Panc1 (cell line): ENCODE measurements at regions not wholly inside any gene's neighbourhood (a gene's known extent, or its start where the extent isn't known, plus 50 kb on each side); places are given as distances from the start of the nearest gene placed in this dataset.
A peak's percentile ranks its signal among the peaks of the same experiment; 100 is the strongest.

Experiments used
- ATAC-seq: fragments of 200-7000 bp; cut with Tn5 transposase; 2 replicates; pipeline ENCODE4 v1.9.1; 2020; ENCODE audit warnings: mild to moderate bottlenecking, moderate library complexity
- BruUV-seq: library from RNA; stranded (reverse); fragments of 400-500 nt; replicated peaks from 2 replicates; lab custom pipeline; 2021; lab: Mats Ljungman, UMichigan
- CTCF ChIA-PET: fragments of 300-600 bp; sonication (Branson Sonifier 250); formaldehyde crosslinking; loops from one replicate; lab custom pipeline; 2022; ENCODE audit warnings: antibody characterized with exemption; lab: Charles Lee
- POLR2A ChIA-PET: fragments of 300-600 bp; sonication (Branson Sonifier 250); formaldehyde crosslinking; loops from one replicate; lab custom pipeline; 2022; ENCODE audit warnings: antibody characterized with exemption; lab: Charles Lee
- DNase-seq: peaks from one replicate; pipeline ENCODE4 v3.0.0-alpha.2; 2010; ENCODE audit warnings: low read depth, low spot score
- H3K27ac ChIP-seq: 2 replicates; pipeline ENCODE4 v1.5.1; 2011; ENCODE audit warnings: mild to moderate bottlenecking, low read length, inconsistent platforms
- H3K27me3 ChIP-seq: fragments of 200-500 bp; sonication (Bioruptor generic); 2 replicates; pipeline ENCODE4 v1.6.0; 2014; ENCODE audit warnings: low read length, inconsistent platforms; ENCODE audit not compliant: control insufficient read depth, insufficient read depth
- H3K36me3 ChIP-seq: fragments of 200-500 bp; sonication (Bioruptor generic); 2 replicates; pipeline ENCODE4 v1.5.1; 2014; ENCODE audit warnings: inconsistent platforms, mild to moderate bottlenecking, low read length, moderate library complexity; ENCODE audit not compliant: control insufficient read depth, insufficient read depth
- H3K4me1 ChIP-seq: 2 replicates; pipeline ENCODE4 v1.5.1; 2011; ENCODE audit warnings: inconsistent platforms, mild to moderate bottlenecking, low read length, moderate library complexity; ENCODE audit not compliant: control insufficient read depth, insufficient read depth
- H3K4me3 ChIP-seq, 2 experiments: 2 replicates each; pipeline ENCODE4 v1.5.1; 2011 to 2012; ENCODE audit warnings: low read depth in 2 of 2, low read length in 2 of 2, mild to moderate bottlenecking in 2 of 2, inconsistent platforms in 1 of 2, moderate library complexity in 1 of 2
- H3K9me3 ChIP-seq: fragments of 200-500 bp; sonication (Bioruptor generic); 2 replicates; pipeline ENCODE4 v1.5.1; 2014; ENCODE audit warnings: low read depth, mild to moderate bottlenecking, inconsistent platforms, low read length, moderate library complexity; ENCODE audit not compliant: control insufficient read depth, insufficient read depth
- CTCF ChIP-seq: fragments of 450-650 bp; IDR thresholded peaks from 2 replicates; pipeline ENCODE4 v1.5.1; 2017; ENCODE audit warnings: mild to moderate bottlenecking
- POLR2AphosphoS5 ChIP-seq: IDR thresholded peaks from 2 replicates; pipeline ENCODE4 v1.6.1; 2012; ENCODE audit warnings: mild to moderate bottlenecking, low read depth, low read length, moderate library complexity
- REST ChIP-seq, 2 experiments: IDR thresholded peaks; 2 replicates each; pipeline ENCODE4 v1.6.1; 2011 to 2012; ENCODE audit warnings: low read depth in 2 of 2, control low read depth in 1 of 2, low read length in 1 of 2, mild to moderate bottlenecking in 1 of 2, moderate library complexity in 1 of 2; ENCODE audit not compliant: insufficient read depth in 1 of 2
- SIN3A ChIP-seq: IDR thresholded peaks from 2 replicates; pipeline ENCODE4 v1.6.1; 2012; ENCODE audit warnings: low read depth, mild to moderate bottlenecking, low read length, moderate library complexity, borderline replicate concordance; ENCODE audit not compliant: insufficient read depth
- TCF7L2 ChIP-seq: IDR thresholded peaks from 2 replicates; pipeline ENCODE4 v1.6.1; 2011; ENCODE audit warnings: mild to moderate bottlenecking, low read depth, low read length, inconsistent platforms
- in situ Hi-C: cut with HindIII; loops from 2 replicates; pipeline ENCODE4 v1.10.0; 2016; ENCODE audit warnings: low sequenced_read_pairs, low pct_unique_long_range_greater_than_20kb
- intact Hi-C: fragments of 100-400 bp; cut with micrococcal nuclease; formaldehyde crosslinking; loops from one replicate; pipeline ENCODE4 v1.10.0; 2022; ENCODE audit not compliant: unreplicated experiment

DNA sequence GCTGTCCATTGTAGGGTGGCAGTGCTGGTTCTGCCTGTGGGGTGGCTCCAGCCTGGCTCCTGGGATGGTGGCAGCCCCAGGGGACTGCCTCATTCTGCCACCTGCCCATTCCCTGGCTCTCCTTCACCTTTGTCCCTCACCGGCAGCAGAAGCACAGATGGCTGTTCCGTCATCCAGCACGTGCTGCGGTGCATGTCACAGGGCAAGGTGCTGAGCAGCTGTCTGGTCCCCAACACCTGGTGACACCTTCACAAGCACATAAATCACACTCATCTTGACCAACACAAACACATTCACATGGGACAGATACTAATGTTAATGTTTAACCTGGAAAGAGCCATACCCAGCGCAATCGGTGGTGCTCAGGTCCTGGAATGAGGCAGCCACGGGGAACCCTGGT, 126.8 kb downstream of the UQCRFS1 start:
- TF ChIP-seq SIN3A = no peak
- no peak for TF ChIP-seq POLR2AphosphoS5
- TF ChIP-seq REST (IDR thresholded peaks at IDR 0.05; ENCODE audit: insufficient read depth in 1 of 2, low read depth in 2 of 2, low read length in 1 of 2) = no peak
- TF ChIP-seq TCF7L2 = no peak
- no peak for TF ChIP-seq CTCF
- intact Hi-C loops = loop anchor here (10.0 kb wide), 1 partner anchor 179 kb away; no protein-coding TSS in a partner anchor
- CTCF ChIA-PET = no interaction called here
- ATAC-seq (0 out of 2 replicates have a peak, but pooled peaks have one; percentile 21), DNase-seq (no peak)
- Histone ChIP-seq H3K27ac (no peak overlapping the region), H3K4me3 (no peak overlapping the region), H3K9me3 (no peaks in the 10 kb centered on the region), H3K27me3 (peaks cover 2% of the 10 kb centered on the region; the same call in 1 of the 2 replicates), H3K4me1 (no peaks in the 10 kb centered on the region), H3K36me3 (no peaks in the 10 kb centered on the region)
- in situ Hi-C loops = no loop called here
- POLR2A ChIA-PET = no interaction called here
- BruUV-seq = no TSS peak

DNA sequence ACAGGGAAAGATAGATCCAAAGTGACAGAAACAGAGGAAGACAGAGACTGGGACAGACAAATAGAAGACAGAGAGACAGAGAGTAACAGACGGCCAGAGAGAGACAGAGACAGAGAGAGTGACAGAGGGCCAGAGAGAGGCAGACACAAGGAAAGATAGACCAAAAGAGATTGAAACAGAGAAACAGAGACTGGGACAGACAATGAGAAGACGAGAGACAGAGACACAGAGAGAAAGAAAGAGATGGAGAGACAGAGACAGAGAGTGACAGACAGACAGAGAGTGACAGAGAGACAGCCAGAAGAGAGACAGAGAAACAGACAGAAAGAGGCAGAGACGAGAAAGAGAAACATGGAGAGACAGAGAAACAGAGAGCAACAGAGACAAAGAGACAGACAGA, 127.3 kb downstream of the UQCRFS1 start:
- no peak for TF ChIP-seq REST (IDR thresholded peaks at IDR 0.05; ENCODE audit: insufficient read depth in 1 of 2, low read depth in 2 of 2, low read length in 1 of 2)
- no peak for TF ChIP-seq SIN3A
- no peak for TF ChIP-seq CTCF
- no peak for TF ChIP-seq TCF7L2
- TF ChIP-seq POLR2AphosphoS5 = no peak

More for the DNA sequence above, 127.3 kb downstream of the UQCRFS1 start:
- intact Hi-C loops (loop anchor here (10.0 kb wide), 1 partner anchor 179 kb away; no protein-coding TSS in a partner anchor), in situ Hi-C loops (no loop called here)
- BruUV-seq = no TSS peak
- H3K9me3 ChIP-seq = no peaks in the 10 kb centered on the region
- no peak overlapping the region for H3K27ac ChIP-seq
- H3K36me3 ChIP-seq = no peaks in the 10 kb centered on the region
- ATAC-seq (no peak), DNase-seq (no peak)
- ChIA-PET POLR2A (no interaction called here), CTCF (no interaction called here)
- H3K4me1 ChIP-seq = no peaks in the 10 kb centered on the region
- no peak overlapping the region for H3K4me3 ChIP-seq
- H3K27me3 ChIP-seq = peaks cover 2% of the 10 kb centered on the region
